ENCODE measurements at regions not wholly inside any gene's neighbourhood (a gene's known extent, or its start where the extent isn't known, plus 50 kb on each side); places are given as distances from the start of the nearest gene placed in this dataset.

- POLR2A ChIA-PET (ENCODE audit: unreplicated experiment), result no interaction called here
- Histone ChIP-seq H3K4me3 (no peak overlapping the region), H3K27me3 (ENCODE audit: insufficient read depth, low read depth) (no peaks in the 10 kb centered on the region), H3K4me1 (replicated peaks; ENCODE audit: insufficient read depth) (no peaks in the 10 kb centered on the region), H3K9me3 (ENCODE audit: insufficient read depth, low read depth) (no peaks in the 10 kb centered on the region), H3K27ac (no peak overlapping the region), H2AFZ (no peak overlapping the region), H3K4me2 (no peak overlapping the region), H3K79me2 (ENCODE audit: low read depth) (no peaks in the 10 kb centered on the region), H3F3A (ENCODE audit: insufficient read depth, low read depth) (no peaks in the 10 kb centered on the region), H3K9me2 (ENCODE audit: insufficient read depth) (no peaks in the 10 kb centered on the region), H3K36me3 (ENCODE audit: low read depth) (no peaks in the 10 kb centered on the region), H4K20me1 (ENCODE audit: insufficient read depth) (no peaks in the 10 kb centered on the region; the same call in 1 of the 2 replicates)
- TF ChIP-seq CTCF (conservative IDR thresholded peaks at IDR 0.05), result no peak
- no peak for TF ChIP-seq EZH2 (IDR thresholded peaks at IDR 0.05; ENCODE audit: low read depth)
- CTCF ChIA-PET, result no interaction called here
- BruUV-seq (replicated peaks), result no TSS peak
- no peak for DNase-seq
- intact Hi-C loops (cut with micrococcal nuclease; ENCODE audit: unreplicated experiment), result no loop called here
Measured at GRCh38 chr2:199011908-199012307, 445.8 kb downstream of the SATB2 start.

GRCh38 chr2:198994678-198995077 is 463.1 kb downstream of the SATB2 start:
- Histone ChIP-seq H3K27ac (no peak overlapping the region), H2AFZ (no peak overlapping the region), H3K4me2 (no peak overlapping the region), H3K36me3 (ENCODE audit: low read depth) (no peaks in the 10 kb centered on the region), H4K20me1 (ENCODE audit: insufficient read depth) (no peaks in the 10 kb centered on the region; the same call in 1 of the 2 replicates), H3K79me2 (ENCODE audit: low read depth) (no peaks in the 10 kb centered on the region), H3K9me3 (ENCODE audit: insufficient read depth, low read depth) (no peaks in the 10 kb centered on the region), H3K4me1 (replicated peaks; ENCODE audit: insufficient read depth) (no peaks in the 10 kb centered on the region), H3K4me3 (no peak overlapping the region), H3K9me2 (ENCODE audit: insufficient read depth) (no peaks in the 10 kb centered on the region), H3K27me3 (ENCODE audit: insufficient read depth, low read depth) (no peaks in the 10 kb centered on the region), H3F3A (ENCODE audit: insufficient read depth, low read depth) (no peaks in the 10 kb centered on the region)
- BruUV-seq (replicated peaks), result no TSS peak
- ChIA-PET CTCF (interaction anchor here (0.8 kb wide), 1 partner anchor 708 kb away, joined by 24 read pairs; no protein-coding TSS in a partner anchor), POLR2A (ENCODE audit: unreplicated experiment) (no interaction called here)
- no peak for DNase-seq
- intact Hi-C loops (cut with micrococcal nuclease; ENCODE audit: unreplicated experiment), result no loop called here
- TF ChIP-seq EZH2 (IDR thresholded peaks at IDR 0.05; ENCODE audit: low read depth) (no peak), CTCF (conservative IDR thresholded peaks at IDR 0.05) (no peak)

- intact Hi-C loops (cut with micrococcal nuclease; ENCODE audit: unreplicated experiment), result no loop called here
- no peak for TF ChIP-seq EZH2 (IDR thresholded peaks at IDR 0.05; ENCODE audit: low read depth)
- no peak for TF ChIP-seq CTCF (conservative IDR thresholded peaks at IDR 0.05)
- no peak overlapping the region for H2AFZ ChIP-seq
- no peaks in the 10 kb centered on the region; the same call in 1 of the 2 replicates for H3K9me2 ChIP-seq (ENCODE audit: insufficient read depth)
- BruUV-seq (replicated peaks), result no TSS peak
- no peak overlapping the region for H3K27ac ChIP-seq
- POLR2A ChIA-PET (ENCODE audit: unreplicated experiment), result no interaction called here
- CTCF ChIA-PET, result no interaction called here
- H3K4me3 ChIP-seq, result no peak overlapping the region
- no peak overlapping the region for H3K4me2 ChIP-seq
- no peaks in the 10 kb centered on the region for H3K9me3 ChIP-seq (ENCODE audit: insufficient read depth, low read depth)
- no peaks in the 10 kb centered on the region for H3K36me3 ChIP-seq (ENCODE audit: low read depth)
- no peaks in the 10 kb centered on the region for H3F3A ChIP-seq (ENCODE audit: insufficient read depth, low read depth)
- H3K4me1 ChIP-seq (replicated peaks; ENCODE audit: insufficient read depth), result no peaks in the 10 kb centered on the region
- H3K79me2 ChIP-seq (ENCODE audit: low read depth), result no peaks in the 10 kb centered on the region
- no peaks in the 10 kb centered on the region for H3K27me3 ChIP-seq (ENCODE audit: insufficient read depth, low read depth)
- DNase-seq, result no peak
- H4K20me1 ChIP-seq (ENCODE audit: insufficient read depth), result no peaks in the 10 kb centered on the region; the same call in 1 of the 2 replicates
Measured at GRCh38 chr2:198991431-198991830, 466.3 kb downstream of the SATB2 start.

All from PC-9 (cell line).